ENCODE measurements at regions not wholly inside any gene's neighbourhood (a gene's known extent, or its start where the extent isn't known, plus 50 kb on each side); places are given as distances from the start of the nearest gene placed in this dataset.

DNA sequence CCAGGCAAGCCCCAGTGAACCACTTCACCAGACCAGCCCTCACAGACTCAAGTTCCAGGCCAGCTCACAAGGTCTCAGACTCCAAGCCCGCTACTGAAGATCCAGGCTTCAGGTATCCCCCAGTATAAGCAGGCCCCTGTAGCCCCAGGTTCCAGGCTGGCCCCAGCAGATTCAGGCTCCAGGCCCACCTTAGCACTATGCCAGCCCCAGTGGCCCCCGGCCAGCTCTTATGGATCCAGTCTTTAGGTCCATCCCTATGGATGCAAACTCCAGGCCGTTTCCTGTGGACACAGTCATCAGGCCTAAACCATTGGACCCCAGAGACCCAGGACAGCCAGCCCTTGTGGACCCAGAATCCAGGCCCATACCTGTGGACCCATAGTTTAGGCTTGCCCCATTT, 277.8 kb upstream of the MAGEB18 start:
- no peak overlapping the region for H4K91ac ChIP-seq (ENCODE audit: insufficient read depth, low read depth, low read length)
- no peak overlapping the region for H2AK9ac ChIP-seq (replicated peaks; ENCODE audit: low read depth, low read length, poor library complexity)
- H3K4me3 ChIP-seq (ENCODE audit: insufficient read depth, low read depth, low read length): no peak overlapping the region
- no peak overlapping the region for H3K23ac ChIP-seq (ENCODE audit: low read depth, low read length)
- no peak overlapping the region for H2AK5ac ChIP-seq (ENCODE audit: low read depth, low read length)
- no peak overlapping the region for H3K27ac ChIP-seq (ENCODE audit: insufficient read depth, low read length)
- dilution Hi-C loops (cut with HindIII; ENCODE audit: low sequenced_read_pairs, unreplicated experiment): no loop called here
- no peak overlapping the region for H3K4me2 ChIP-seq (ENCODE audit: low read depth, low read length)
- intact Hi-C loops (cut with micrococcal nuclease): no loop called here
- H3K9me1 ChIP-seq (ENCODE audit: insufficient read depth, low read length): no peaks in the 10 kb centered on the region
- H3K56ac ChIP-seq (ENCODE audit: extremely low read depth, insufficient read depth, low read length): no peak overlapping the region
- no peak overlapping the region for H2BK20ac ChIP-seq (ENCODE audit: low read depth, low read length)
- CTCF ChIA-PET: no interaction called here
- no peak overlapping the region for H3K9ac ChIP-seq (ENCODE audit: low read depth, low read length)
- POLR2A ChIA-PET (ENCODE audit: unreplicated experiment): no interaction called here
- in situ Hi-C loops (cut with MboI; ENCODE audit: low sequenced_read_pairs): no loop called here
- BruUV-seq (replicated peaks): no TSS peak
- H3K18ac ChIP-seq (ENCODE audit: low read depth, low read length): no peak overlapping the region
- H2BK120ac ChIP-seq (ENCODE audit: low read depth, low read length): no peak overlapping the region
- ATAC-seq (ENCODE audit: low read depth) (no peak), DNase-seq (no peak)
- 25% methylated on average over 1 of the region's 3 CpGs; no CpG with 5 or more reads in 1 of the 2 experiments for WGBS, 2 experiments (ENCODE audit: extremely low coverage in 2 of 2, insufficient read length in 1 of 2)
- TF ChIP-seq SMC3 (IDR thresholded peaks at IDR 0.05; ENCODE audit: low read depth, low read length) (no peak), RCOR1 (IDR thresholded peaks at IDR 0.05; ENCODE audit: insufficient replicate concordance, low read length) (no peak), BHLHE40 (IDR thresholded peaks at IDR 0.05; ENCODE audit: low read depth, low read length) (no peak), MAZ (IDR thresholded peaks at IDR 0.05; ENCODE audit: borderline replicate concordance, low read depth, low read length) (no peak), CHD1 (IDR thresholded peaks at IDR 0.05; ENCODE audit: low read depth, low read length) (no peak), FOS (IDR thresholded peaks at IDR 0.05; ENCODE audit: low read depth, low read length) (no peak), RAD21 (IDR thresholded peaks at IDR 0.05; ENCODE audit: low read length) (no peak)
- TF ChIP-seq, protein P1, sequence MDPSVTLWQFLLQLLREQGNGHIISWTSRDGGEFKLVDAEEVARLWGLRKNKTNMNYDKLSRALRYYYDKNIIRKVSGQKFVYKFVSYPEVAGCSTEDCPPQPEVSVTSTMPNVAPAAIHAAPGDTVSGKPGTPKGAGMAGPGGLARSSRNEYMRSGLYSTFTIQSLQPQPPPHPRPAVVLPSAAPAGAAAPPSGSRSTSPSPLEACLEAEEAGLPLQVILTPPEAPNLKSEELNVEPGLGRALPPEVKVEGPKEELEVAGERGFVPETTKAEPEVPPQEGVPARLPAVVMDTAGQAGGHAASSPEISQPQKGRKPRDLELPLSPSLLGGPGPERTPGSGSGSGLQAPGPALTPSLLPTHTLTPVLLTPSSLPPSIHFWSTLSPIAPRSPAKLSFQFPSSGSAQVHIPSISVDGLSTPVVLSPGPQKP (IDR thresholded peaks at IDR 0.05; ENCODE audit: borderline replicate concordance, low read depth, low read length): no peak
- no peaks in the 10 kb centered on the region for H3K4me1 ChIP-seq (ENCODE audit: control insufficient read depth, insufficient read depth, low read length)
- no peak overlapping the region for H2BK5ac ChIP-seq (ENCODE audit: low read depth, low read length, poor library complexity, severe bottlenecking)
- H4K8ac ChIP-seq (ENCODE audit: low read depth in 2 of 2, low read length in 2 of 2): no peak overlapping the region
- no peak overlapping the region for H2AFZ ChIP-seq (replicated peaks; ENCODE audit: low read length, poor library complexity)
- no peaks in the 10 kb centered on the region for H4K20me1 ChIP-seq (ENCODE audit: insufficient read depth, low read length)
- no peaks in the 10 kb centered on the region for H3K79me1 ChIP-seq (ENCODE audit: low read depth in 1 of 2, low read length in 2 of 2)
- H3K9me3 ChIP-seq (ENCODE audit: control insufficient read depth, insufficient read depth, low read length): peaks cover 2% of the 10 kb centered on the region; the same call in 1 of the 2 replicates
- no peaks in the 10 kb centered on the region for H3K27me3 ChIP-seq (ENCODE audit: control insufficient read depth, insufficient read depth, low read length)
- H3K36me3 ChIP-seq (ENCODE audit: control insufficient read depth, insufficient read depth, low read length): no peaks in the 10 kb centered on the region
- no peak overlapping the region for H2BK15ac ChIP-seq (ENCODE audit: low read depth, low read length)
- H3K4ac ChIP-seq (ENCODE audit: low read depth, low read length): no peak overlapping the region
- no peak overlapping the region for H4K5ac ChIP-seq (ENCODE audit: low read depth, low read length)
- H3K14ac ChIP-seq (replicated peaks; ENCODE audit: low read depth, low read length): no peak overlapping the region

Measured in IMR-90 (cell line).